GM18873 (cell line): ENCODE measurements at regions not wholly inside any gene's neighbourhood (a gene's known extent, or its start where the extent isn't known, plus 50 kb on each side); places are given as distances from the start of the nearest gene placed in this dataset.

ENCODE experiments used
- ATAC-seq: cut with Tn5 transposase; IDR thresholded peaks from one replicate; pipeline ENCODE4 v1.9.1; 2021; ENCODE audit warnings: mild to moderate bottlenecking, moderate library complexity, moderate number of reproducible peaks; ENCODE audit not compliant: unreplicated experiment, low FRiP score

DNA sequence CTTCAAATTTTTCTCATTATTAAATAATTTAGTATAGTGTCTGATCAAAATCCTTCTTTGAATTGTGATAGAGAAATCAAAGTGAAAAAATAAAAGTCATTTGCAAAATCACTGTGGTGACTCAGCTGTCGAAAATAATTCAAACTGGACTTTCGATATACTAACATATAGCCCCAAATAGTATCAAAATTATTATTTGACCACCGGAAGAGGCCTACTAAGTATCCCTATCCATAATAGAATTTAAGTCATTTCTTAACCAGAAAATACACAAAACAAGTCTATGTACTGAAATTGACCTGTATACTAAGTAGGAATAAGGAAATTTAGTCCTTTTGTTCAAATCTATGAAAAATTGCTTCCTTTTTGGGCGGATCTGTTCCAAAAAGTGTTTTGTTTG lies 180.7 kb downstream of the MRPL39 start:
- no peak for ATAC-seq

DNA sequence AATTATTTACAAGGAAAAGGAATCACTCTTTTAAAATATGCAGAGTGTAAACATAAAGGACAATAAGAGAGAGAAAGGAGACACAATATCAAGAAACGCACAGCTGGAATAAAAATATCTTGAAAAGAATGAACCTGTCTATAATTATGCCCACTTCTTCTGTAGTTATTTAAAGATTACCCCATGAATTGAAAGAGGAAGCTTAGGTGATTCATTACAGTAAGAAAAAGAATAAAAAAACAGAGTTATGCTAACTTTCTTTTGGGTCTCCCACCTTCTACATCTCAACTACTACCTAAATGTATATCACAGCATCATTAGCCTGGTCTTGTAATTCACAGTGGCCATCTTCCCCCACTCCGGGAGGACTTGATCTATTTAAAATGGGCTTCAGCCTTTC lies 182.1 kb downstream of the MRPL39 start:
- ATAC-seq, result no peak

DNA sequence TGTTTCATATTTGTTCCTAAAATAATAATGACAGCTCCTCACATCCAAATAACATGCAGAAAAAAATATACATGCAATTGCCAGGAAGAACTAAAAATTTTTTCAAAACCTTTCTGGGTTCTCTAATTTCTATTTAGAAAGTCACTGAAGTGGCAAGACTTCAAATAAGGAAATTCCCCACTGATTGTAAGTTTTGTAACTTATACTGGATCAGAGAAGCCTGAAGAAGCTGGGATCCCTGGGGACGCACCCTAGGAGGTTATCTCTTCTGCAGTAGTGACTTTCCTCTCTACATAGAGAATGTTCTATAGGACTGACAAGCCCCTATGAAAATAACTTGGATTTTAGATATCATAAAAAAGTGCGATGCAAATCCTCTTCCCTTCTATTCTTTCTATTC lies 182.6 kb downstream of the MRPL39 start:
- ATAC-seq, result no peak

- no peak for ATAC-seq
These were observed 183.2 kb downstream of the MRPL39 start for GRCh38 chr21:25424048-25424447.

- ATAC-seq, result no peak
These were observed 184.4 kb downstream of the MRPL39 start for GRCh38 chr21:25422610-25423608.

DNA sequence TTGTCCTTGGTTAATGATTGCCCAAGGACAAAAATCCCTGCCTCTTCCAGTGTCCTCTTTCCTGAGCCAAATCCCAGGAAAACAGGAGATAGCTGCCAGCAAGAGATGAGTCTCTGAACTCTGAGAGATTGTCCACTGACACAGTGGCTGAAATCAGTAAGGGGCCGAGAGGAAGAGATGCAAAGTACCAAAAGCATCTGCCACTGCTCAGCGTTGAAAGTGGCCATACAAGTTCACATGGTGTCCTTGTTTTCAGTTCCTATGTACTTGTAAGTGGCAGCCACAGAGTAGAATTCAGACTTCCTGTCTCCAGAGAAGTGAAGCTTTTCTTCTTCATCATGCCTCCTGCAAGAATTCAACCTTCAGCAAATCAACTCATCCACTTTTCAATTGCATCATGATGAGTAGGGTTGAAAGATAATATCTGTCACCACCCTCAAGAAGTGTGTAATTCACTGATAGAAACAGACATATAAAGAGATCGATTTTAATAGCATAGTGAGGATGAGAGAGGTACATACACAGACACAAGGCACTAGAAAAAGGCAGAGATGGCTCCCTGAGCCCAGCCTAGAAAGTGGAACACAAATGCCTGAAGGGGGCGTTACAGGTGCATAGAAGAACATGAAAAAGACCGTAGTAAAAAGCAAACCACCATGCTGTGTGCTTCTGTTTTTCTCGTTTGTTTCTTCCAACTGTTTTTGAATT lies 185.8 kb downstream of the MRPL39 start:
- ATAC-seq, result peak; percentile 77

DNA sequence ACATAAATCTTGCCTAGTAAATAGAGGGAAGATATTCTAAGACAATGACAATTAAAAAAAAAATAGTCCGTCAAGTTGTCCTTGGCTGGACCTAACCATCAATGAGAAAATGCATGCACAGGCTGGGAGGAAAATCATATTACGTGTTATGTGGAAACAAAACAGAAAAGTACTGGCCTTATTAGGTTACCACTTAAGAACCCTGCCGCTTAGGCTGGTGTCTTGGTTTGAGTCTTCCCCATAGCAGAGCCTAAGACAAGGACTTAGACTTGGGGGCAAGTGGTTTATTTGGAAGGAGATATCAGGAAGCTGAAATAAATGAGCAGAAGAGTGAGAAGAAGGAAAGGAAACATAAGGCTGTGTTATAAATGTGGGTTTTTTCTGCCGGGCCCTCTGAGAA lies 186.4 kb downstream of the MRPL39 start:
- no peak for ATAC-seq

GRCh38 chr21:25416669-25417068 lies 190.6 kb downstream of the MRPL39 start:
- no peak for ATAC-seq

DNA sequence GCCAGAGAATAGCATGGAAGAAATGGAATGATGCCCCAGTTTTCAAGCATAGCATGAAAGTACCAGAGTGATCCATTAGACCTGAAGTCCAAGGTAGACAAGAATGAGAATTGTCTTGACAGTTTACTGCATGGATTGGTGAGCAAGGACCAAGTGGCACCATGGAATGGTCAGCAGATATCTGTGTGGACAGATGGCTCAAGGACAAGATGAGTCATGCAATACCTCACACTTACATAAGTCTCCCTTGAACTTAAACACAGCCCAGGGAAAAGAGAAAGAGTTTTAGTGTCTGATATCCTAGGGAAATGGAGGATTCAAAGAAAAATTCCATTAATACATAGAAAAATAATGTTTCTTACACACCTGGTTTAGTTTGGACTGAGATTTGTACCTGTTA lies 195.2 kb downstream of the MRPL39 start:
- ATAC-seq, result no peak

GRCh38 chr21:25409978-25410377 lies 197.3 kb downstream of the MRPL39 start:
- no peak for ATAC-seq

DNA sequence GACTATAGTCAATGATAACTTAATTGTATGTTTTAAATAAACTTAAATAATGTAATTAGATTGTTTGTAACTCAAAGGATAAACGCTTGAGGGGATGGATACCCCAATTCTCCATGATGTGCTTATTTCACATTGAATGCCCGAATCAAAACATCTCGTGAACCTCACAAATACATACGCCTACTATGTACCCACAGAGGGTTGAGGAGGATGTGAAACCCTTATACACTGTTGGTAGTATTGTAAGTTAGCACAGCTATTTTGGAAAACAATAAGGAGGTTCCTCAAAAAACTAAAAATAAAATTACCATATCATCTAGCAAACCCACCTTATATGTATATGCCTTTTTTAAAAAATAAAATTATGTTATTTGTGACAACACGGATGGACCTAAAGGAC lies 198.6 kb downstream of the MRPL39 start:
- no peak for ATAC-seq

GRCh38 chr21:25406887-25407579 lies 200.2 kb downstream of the MRPL39 start:
- ATAC-seq, result no peak

DNA sequence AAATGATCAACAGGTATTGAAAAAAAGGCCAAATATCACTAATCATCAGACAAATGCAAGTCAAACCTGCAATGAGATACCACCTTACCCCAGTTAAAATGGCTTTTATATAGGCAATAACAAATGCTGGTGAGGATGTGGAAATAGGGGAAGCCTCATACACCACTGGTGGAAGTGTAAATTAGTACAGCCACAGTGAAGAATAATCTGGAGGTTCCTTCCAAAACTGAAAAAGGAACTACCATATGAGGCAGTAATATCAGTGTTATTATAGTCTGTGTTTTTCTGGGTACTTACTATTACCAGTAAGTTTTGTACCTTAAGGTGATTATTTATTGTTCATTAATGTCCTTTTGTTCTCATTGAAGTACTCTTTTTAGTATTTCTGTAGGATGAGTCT lies 201.3 kb downstream of the MRPL39 start:
- ATAC-seq, result no peak

GRCh38 chr21:25402134-25402961 lies 204.9 kb downstream of the MRPL39 start:
- ATAC-seq, result no peak

DNA sequence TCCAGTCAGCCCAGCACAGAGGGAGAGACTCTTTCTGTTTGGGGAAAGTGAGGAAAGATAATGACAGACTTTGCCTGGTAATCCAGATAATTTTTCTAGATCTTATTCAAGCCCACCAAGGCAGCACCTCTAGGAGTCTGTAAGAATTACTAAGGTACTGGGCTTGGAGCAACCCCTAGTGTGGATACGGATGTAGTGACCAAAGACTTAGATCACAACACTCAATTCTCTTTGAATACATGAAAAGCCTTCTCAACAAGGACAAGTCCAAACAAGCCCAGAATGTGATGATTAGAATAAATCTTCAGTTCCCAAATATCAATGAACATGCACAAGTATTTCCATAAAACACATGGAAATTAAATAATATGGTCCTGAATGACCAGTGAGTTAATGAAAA lies 206.9 kb downstream of the MRPL39 start:
- no peak for ATAC-seq

DNA sequence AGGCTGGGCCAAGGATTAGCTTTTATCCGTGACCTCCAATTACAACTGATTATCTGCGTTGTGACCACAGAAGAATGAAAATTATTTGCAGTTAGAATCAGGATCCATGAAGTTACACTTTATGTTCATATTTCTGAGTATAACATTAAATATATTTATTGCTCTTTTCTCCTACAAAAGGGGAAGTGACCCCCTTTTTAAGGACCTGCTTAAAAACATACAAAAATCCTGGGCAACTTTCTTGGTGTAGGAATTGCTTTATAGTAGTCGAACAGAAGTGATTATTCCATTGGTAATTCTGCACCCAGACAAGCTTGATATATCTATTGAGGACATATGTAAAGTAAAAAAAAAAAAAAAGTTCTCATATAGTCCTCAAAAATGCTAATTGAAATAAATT lies 208.7 kb downstream of the MRPL39 start:
- ATAC-seq, result no peak

DNA sequence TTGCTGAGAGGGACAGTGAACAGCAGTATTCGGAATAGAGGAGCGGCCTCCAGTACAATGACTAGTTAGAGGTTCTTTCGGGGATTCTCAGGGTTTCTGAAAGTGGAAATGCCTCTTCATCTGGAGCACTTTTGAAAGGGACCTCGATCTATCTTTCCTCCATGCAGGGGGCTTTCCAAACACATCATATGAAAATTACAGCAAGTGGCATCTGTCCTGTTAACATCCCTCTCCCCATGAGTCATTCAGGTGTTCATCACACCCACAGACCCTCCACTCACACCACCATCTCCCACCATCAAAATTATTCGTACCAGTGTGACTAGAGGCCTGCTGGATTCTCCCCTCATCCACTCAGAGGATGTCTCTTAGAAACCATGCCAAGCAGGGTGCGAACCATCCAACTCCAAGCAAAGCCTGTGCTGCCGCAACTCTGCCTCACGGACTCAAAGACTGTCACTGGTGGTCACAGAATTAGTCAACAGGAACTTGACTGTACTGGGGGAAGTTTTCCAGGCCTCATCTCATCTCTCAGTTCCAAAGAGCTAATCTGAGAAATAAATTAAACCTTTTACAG lies 211.1 kb downstream of the MRPL39 start:
- ATAC-seq, result peak; percentile 90

GRCh38 chr21:25391777-25392176 lies 215.5 kb downstream of the MRPL39 start:
- ATAC-seq, result no peak

DNA sequence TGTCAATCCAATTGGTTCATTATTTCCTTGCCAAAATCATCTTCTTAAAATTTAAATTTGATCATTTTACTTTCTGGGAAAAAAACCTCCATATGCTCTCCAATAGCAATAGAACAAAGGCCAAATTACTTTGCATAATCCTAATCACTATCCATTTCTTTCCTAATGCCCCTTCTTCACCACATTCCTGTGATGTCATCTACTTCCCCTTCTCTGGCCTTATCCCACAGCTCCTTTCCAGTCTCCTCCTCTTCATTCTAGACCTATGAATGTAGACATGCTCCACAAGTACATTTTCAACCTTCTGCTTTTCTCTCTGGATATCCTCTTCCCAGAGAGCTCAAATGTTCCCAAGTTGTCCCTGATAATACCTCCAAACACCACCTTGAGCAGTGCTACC lies 216.6 kb downstream of the MRPL39 start:
- no peak for ATAC-seq

GRCh38 chr21:25387665-25388064 lies 219.6 kb downstream of the MRPL39 start:
- no peak for ATAC-seq
